GM20000 (cell line): ENCODE measurements at regions not wholly inside any gene's neighbourhood (a gene's known extent, or its start where the extent isn't known, plus 50 kb on each side); places are given as distances from the start of the nearest gene placed in this dataset.

ENCODE experiments used
- DNase-seq: peaks from one replicate; pipeline ENCODE4 v3.0.0; 2012; ENCODE audit warnings: low spot score
- TF ChIP-seq, protein P1 (sequence below): IDR thresholded peaks from 2 replicates; pipeline ENCODE4 v1.5.1; 2012; ENCODE audit warnings: mild to moderate bottlenecking, control low read depth; ENCODE audit errors: extremely low read depth, missing control alignments

DNA sequence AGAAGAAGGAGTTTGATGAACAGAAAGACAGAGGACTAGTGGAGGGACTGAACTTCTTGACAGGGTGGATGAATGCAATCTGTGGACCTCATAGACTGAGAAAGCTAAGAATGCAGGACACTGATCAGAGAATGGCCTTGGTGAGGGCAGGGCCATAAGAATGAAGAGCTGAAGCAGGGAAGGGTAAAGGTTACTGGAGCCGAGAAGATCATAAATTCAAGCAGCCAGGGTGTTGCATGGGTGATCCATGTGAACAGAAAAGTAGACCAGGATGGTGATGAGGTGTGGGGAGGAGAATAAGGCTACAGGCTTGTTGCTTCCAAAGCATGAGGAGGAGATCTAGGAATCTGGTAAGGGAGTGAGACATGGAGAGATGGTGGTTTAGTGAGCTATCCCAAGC is 295.9 kb downstream of the ADGB start:
- TF ChIP-seq, protein P1, sequence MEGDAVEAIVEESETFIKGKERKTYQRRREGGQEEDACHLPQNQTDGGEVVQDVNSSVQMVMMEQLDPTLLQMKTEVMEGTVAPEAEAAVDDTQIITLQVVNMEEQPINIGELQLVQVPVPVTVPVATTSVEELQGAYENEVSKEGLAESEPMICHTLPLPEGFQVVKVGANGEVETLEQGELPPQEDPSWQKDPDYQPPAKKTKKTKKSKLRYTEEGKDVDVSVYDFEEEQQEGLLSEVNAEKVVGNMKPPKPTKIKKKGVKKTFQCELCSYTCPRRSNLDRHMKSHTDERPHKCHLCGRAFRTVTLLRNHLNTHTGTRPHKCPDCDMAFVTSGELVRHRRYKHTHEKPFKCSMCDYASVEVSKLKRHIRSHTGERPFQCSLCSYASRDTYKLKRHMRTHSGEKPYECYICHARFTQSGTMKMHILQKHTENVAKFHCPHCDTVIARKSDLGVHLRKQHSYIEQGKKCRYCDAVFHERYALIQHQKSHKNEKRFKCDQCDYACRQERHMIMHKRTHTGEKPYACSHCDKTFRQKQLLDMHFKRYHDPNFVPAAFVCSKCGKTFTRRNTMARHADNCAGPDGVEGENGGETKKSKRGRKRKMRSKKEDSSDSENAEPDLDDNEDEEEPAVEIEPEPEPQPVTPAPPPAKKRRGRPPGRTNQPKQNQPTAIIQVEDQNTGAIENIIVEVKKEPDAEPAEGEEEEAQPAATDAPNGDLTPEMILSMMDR = no peak

DNA sequence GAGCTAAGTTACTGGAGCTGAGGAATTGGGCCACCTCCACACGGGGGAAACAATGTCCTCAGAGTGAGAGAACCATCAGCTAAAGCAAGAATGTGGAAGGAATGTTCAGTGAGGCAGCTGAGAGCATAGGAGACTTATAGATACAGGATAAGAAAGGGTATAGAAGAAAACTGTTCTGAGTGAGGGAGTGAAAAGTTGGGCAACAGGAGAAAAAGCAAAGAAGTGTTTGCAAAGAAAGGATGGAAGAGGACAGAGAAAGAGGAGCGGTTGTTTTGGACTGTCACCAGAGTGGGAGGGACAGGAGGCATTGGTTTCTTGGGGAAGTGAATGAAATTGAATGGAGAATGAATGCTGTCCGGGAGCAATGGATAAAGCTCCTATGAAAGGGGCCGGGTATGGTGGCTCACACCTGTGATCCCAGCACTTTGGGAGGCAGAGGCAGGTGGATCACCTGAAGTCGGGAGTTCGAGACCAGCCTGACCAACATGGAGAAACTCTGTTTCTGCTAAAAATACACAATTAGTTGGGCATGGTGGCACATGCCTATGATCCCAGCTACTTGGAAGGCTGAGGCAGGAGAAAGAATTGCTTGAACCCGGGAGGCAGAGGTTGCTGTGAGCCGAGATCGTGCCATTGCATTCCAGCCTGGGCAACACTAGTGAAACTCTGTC is 296.5 kb downstream of the ADGB start:
- DNase-seq = no peak
- TF ChIP-seq, protein P1 = no peak

More for the DNA sequence above, 295.9 kb downstream of the ADGB start:
- no peak for DNase-seq

DNA sequence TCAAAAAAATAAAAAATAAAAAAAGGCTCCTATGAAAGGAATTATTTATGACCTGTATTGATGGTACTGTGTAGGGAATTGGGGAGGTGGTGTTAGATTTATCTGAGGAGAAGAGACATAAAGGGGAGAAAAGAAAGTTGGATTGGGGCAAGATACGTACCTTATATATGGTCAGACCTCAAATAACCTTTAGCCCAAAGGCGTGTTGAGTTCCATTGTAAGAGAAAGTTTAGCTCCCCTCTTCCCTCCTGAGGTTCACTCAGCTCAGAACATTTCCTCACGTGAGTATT is 296.9 kb downstream of the ADGB start:
- TF ChIP-seq, protein P1 = no peak
- DNase-seq = no peak

DNA sequence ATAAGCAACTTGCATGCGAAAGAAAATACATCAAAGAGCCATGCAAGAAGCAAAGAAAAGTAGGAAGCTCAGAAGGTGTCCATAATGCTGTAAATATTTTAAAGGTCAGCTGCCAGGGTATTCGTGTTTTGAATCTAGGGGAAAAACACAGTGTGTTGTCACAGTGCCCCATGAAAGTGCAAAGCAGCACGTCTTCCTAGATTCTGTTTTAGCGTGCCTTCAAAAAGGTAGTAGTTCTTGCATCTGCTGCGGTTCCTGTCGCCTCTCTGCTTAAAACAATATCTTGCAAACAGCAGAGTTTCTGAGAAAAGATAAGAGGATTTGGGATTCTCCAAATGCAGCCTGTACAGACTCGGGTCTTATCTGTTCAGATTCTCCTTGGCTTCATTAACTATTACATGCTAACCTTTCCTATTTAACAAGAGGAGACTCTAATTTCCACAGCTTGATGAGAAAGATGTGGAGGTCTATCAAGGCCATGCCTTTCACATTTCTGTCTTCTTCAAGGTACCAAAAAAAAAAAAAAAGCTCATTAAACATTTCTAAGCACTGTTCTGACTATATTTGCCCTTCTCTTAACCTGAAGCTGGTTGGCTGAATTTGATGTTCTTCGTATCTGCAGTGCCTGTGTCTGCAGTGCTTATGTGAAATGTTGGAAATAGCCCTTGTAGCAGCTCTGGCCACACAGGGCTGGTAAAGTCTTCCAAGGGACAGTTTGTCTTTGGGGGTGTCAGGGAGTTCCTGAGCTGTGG is 297.5 kb downstream of the ADGB start:
- no peak for DNase-seq
- TF ChIP-seq, protein P1 = no peak

DNA sequence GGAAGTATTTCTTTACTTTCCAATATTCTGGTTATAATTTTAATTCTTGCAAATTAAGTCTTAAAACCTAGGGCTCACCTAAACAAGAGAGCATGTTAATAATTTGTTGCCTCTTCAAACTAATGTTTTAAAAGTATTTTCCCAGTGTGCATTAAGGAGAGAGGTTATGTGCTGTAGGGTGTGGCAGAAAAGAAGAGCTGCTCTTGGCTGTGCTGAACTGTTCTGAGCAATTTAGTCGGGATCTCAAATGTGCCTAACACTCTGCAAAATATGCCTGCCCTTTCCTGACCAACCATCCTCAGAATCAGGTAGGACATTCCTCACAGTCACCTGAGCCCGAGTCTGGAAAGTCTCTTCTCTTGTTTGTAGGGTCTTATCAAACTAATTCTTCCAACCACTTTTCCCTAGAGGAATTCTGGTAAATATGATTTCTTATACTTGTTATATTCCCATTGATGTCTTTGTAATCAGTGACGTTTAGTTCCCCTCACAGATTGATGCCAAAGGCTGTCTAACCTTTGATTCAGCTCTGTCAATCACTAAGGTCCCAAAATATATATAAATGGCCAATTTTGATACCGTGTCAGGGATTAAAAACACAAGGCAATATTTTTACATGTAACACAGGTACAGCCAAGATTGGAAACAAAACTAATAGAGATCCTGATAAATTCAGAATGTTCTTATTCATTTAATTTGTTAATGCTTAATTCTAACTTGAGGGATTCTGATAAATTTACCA is 298.4 kb downstream of the ADGB start:
- no peak for DNase-seq
- TF ChIP-seq, protein P1 = no peak

DNA sequence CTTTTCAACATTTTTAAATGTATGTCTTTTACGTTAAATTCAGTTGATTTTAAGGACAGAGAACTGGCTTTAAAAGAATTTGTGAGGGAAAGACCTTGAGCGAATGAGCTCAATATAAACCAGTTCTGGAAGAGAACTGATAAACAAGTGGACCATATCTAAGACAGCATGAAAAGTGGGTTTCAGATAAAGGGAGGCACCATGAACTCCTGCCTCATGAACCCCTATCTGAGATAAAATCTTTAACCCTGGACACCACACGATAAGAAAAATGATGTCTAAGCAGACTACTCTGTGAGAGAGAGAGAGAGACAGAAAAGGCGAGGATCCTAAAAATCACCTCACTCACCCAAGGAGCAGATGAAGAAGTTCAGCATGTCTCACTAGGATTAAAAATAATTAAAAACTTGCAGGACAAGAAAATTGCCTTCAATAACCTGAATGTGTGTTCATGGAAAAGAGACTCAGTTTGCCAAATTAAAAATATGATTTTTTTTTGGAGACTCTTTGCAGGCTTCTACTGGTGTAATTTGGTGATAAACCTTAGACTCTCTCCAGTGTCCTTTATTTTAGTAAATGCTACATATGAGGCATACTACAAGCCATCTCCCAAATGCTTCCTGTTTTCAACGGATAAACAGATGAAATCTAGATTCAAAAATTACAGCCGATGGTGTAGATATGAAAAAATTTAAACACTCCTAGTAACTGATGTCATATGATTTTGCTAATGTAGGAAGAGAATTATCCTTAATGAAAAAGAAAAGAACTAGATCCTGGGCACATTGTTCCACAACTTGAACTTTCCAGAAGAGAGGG is 299.5 kb downstream of the ADGB start:
- TF ChIP-seq, protein P1 = no peak
- DNase-seq = no peak
